Stomach smooth muscle (tissue), 2 donors: ENCODE measurements at regions not wholly inside any gene's neighbourhood (a gene's known extent, or its start where the extent isn't known, plus 50 kb on each side); places are given as distances from the start of the nearest gene placed in this dataset.
"Not testable (repeated sequence)": the region's sequence is repeated elsewhere in the genome, so short reads cannot be mapped to it uniquely, and the experiment has no call there.

ENCODE experiments used
- H3K27ac ChIP-seq: one replicate; pipeline ENCODE4 v1.7.0; 2013; ENCODE audit warnings: mild to moderate bottlenecking, low read length, inconsistent platforms
- H3K27me3 ChIP-seq, 2 donors: one replicate each; pipeline ENCODE4 v1.7.0; 2013; ENCODE audit warnings: low read length in 2 of 2; ENCODE audit not compliant: insufficient read depth in 2 of 2, control insufficient read depth in 1 of 2
- H3K36me3 ChIP-seq, 2 donors: one replicate each; pipeline ENCODE4 v1.7.0; 2013; ENCODE audit warnings: low read length in 2 of 2; ENCODE audit not compliant: control insufficient read depth in 2 of 2, insufficient read depth in 2 of 2
- H3K4me1 ChIP-seq: one replicate; pipeline ENCODE4 v1.7.0; 2013; ENCODE audit warnings: low read length; ENCODE audit not compliant: control insufficient read depth, insufficient read depth
- H3K4me3 ChIP-seq, 2 donors: one replicate each; pipeline ENCODE4 v1.7.0; 2013; ENCODE audit warnings: low read length in 2 of 2
- H3K9ac ChIP-seq, 2 donors: one replicate each; pipeline ENCODE4 v1.7.0; 2013; ENCODE audit warnings: low read length in 2 of 2, mild to moderate bottlenecking in 1 of 2
- H3K9me3 ChIP-seq, 2 donors: one replicate each; pipeline ENCODE4 v1.7.0; 2013; ENCODE audit warnings: low read length in 2 of 2; ENCODE audit not compliant: control insufficient read depth in 2 of 2
- donor health status: healthy.
- donor health status: Pancreatic carcinoma.

DNA sequence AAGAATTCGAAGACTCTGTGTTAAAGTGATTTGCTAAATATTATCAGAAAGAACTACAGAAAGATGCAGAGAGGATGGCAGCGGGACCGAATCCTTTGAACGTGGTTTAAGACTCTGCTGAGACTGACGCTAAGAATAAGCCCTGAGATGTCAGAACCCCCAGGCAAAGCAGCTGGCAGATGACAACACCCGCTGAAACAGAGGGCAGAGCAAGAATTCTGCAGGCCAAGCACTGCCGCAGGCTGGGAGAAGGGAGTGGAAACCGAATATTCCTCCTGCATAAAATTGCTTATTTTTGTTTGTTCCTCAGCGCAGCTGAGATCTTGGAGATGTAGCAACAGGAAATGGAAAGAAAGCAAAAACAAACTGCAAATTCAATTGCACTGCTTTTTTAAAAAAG is 153.3 kb downstream of the ADRA2C start:
- H3K36me3 ChIP-seq, H3K27ac ChIP-seq, H3K9ac ChIP-seq, H3K27me3 ChIP-seq, H3K4me1 ChIP-seq, H3K9me3 ChIP-seq, H3K4me3 ChIP-seq: not testable (repeated sequence)

DNA sequence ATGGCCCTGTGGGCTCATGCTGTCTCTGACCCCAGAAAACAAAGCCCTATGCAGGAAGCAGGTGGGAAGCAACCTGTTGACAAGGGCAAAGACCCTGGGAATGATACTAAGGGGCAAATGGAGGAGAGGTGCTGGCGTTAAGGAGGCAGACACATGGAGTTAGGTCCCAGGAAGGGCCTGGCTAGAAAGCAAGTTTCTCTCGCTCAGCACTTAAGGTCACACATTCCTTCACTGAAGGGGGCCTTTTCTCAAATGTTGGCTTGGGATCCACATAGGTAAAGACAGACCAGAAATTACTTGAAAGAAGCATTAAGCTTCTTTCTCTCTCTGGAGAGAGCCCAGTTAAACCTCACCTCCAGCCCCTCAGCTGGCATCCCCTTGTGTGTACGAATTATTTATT is 155.7 kb downstream of the ADRA2C start:
- H3K4me1 ChIP-seq, H3K27me3 ChIP-seq, H3K36me3 ChIP-seq, H3K4me3 ChIP-seq, H3K9ac ChIP-seq, H3K27ac ChIP-seq, H3K9me3 ChIP-seq: not testable (repeated sequence)

DNA sequence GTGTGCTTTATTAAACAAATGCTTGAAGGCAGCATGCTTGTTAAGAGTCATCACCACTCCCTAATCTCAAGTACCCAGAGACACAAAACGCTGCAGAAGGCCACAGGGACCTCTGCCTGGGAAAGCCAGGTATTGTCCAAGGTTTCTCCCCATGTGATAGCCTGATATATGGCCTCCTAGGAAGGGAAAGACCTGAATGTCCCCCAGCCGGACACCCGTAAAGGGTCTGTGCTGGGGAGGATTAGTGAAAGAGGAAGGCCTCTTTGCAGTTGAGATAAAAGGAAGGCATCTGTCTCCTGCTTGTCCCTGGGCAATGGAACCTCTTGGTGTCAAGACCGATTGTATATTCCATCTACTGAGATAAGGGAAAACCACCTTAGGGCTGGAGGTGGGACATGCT is 159.7 kb downstream of the ADRA2C start:
- not testable (repeated sequence) for H3K9me3 ChIP-seq

GRCh38 chr4:3926271-3926670 is 160.1 kb downstream of the ADRA2C start:
- not testable (repeated sequence) for H3K4me3 ChIP-seq, H3K27me3 ChIP-seq, H3K9ac ChIP-seq, H3K27ac ChIP-seq, H3K36me3 ChIP-seq, H3K4me1 ChIP-seq, H3K9me3 ChIP-seq

More for the DNA sequence above, 159.7 kb downstream of the ADRA2C start:
- H3K27ac ChIP-seq, H3K9ac ChIP-seq, H3K4me1 ChIP-seq, H3K36me3 ChIP-seq, H3K4me3 ChIP-seq, H3K27me3 ChIP-seq: not testable (repeated sequence)

DNA sequence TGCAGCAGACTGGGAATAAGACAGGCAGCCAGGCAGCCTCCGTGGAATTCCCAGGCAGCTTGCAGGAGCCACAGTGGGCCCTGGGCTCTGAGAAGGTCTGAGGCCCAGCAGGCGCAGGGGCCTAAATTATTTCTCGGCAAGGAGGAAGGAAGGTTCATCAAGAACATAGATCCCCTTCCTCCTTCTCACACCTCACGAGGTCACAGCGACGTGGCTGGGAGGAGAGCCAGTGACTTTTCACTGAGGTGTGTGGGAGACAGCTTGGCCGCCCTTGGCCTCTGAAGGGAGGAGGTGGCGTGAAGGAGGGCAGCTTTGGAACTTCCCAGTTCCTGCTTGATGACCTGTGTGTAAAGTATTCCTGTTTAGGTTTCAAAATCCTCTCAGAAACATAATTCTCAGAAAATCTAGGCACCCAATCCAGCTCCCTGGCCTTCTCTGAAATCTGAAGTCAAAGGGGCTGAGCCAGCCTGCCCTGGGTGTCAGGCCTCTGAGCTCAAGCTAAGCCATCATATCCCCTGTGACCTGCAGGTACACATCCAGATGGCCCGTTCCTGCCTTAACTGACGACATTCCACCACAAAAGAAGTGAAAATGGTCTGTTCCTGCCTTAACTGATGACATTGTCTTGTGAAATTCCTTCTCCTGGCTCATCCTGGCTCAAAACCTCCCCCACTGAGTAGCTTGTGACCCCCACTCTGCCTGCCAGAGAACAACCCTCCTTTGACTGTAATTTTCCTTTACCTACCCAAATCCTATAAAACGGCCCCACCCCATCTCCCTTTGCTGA is 161.0 kb downstream of the ADRA2C start:
- H3K9ac ChIP-seq, H3K4me3 ChIP-seq, H3K27ac ChIP-seq, H3K36me3 ChIP-seq, H3K4me1 ChIP-seq, H3K9me3 ChIP-seq, H3K27me3 ChIP-seq: not testable (repeated sequence)

- not testable (repeated sequence) for H3K36me3 ChIP-seq, H3K4me3 ChIP-seq, H3K9ac ChIP-seq, H3K27me3 ChIP-seq, H3K9me3 ChIP-seq, H3K4me1 ChIP-seq, H3K27ac ChIP-seq
Measured at GRCh38 chr4:3929431-3929830, 163.2 kb downstream of the ADRA2C start.

DNA sequence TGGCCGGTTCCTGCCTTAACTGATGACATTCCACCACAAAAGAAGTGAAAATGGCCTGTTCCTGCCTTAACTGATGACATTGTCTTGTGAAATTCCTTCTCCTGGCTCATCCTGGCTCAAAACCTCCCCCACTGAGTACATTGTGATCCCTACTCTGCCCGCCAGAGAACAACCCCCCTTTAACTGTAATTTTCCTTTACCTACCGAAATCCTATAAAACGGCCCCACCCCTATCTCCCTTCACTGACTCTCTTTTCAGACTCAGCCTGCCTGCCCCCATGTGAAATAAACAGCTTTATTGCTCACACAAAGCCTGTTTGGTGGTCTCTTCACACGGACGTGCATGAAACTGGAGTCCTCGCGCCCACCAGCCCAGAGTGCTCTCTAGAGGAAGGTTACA is 166.5 kb downstream of the ADRA2C start:
- H3K9me3 ChIP-seq, H3K9ac ChIP-seq, H3K27me3 ChIP-seq, H3K4me1 ChIP-seq, H3K4me3 ChIP-seq, H3K36me3 ChIP-seq, H3K27ac ChIP-seq: not testable (repeated sequence)

- H3K27me3 ChIP-seq, H3K9ac ChIP-seq, H3K4me3 ChIP-seq, H3K27ac ChIP-seq, H3K9me3 ChIP-seq, H3K4me1 ChIP-seq, H3K36me3 ChIP-seq: not testable (repeated sequence)
Measured at GRCh38 chr4:3935406-3935805, 169.2 kb downstream of the ADRA2C start.

- Histone ChIP-seq H3K4me3 (no peak overlapping the region), H3K27me3 (no peaks in the 10 kb centered on the region), H3K4me1 (no peaks in the 10 kb centered on the region), H3K36me3 (no peaks in the 10 kb centered on the region), H3K9me3 (no peaks in the 10 kb centered on the region), H3K27ac (no peak overlapping the region), H3K9ac (no peak overlapping the region)
Measured at GRCh38 chr4:3936184-3936583, 170.0 kb downstream of the ADRA2C start.

GRCh38 chr4:3937849-3938562 is 171.8 kb downstream of the ADRA2C start:
- not testable (repeated sequence) for H3K9me3 ChIP-seq, H3K27me3 ChIP-seq, H3K36me3 ChIP-seq, H3K27ac ChIP-seq, H3K4me1 ChIP-seq, H3K4me3 ChIP-seq, H3K9ac ChIP-seq

DNA sequence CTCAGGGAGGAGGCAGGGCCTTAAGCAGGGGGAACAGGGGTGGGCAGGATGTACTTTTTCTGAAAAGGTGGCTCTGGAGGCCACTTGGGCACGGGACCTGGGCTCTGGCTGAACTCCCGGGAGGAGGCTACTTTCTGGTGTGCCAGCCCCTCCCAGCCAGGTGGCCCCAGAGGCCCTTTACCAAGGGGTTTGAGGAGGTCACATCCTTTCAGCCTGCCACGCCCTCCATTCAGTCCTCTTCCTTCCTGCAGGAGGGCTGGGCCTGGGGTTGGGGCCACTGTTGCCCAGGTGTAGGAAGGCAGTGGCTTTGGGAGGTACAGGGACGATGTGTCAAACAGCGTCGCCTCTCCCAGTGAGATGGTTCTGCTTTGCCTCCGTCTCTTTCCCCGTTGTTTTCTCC is 172.5 kb downstream of the ADRA2C start:
- H3K27ac ChIP-seq, H3K4me3 ChIP-seq, H3K4me1 ChIP-seq, H3K9ac ChIP-seq, H3K36me3 ChIP-seq, H3K9me3 ChIP-seq, H3K27me3 ChIP-seq: not testable (repeated sequence)
